ENCODE measurements at regions not wholly inside any gene's neighbourhood (a gene's known extent, or its start where the extent isn't known, plus 50 kb on each side); places are given as distances from the start of the nearest gene placed in this dataset.

DNA sequence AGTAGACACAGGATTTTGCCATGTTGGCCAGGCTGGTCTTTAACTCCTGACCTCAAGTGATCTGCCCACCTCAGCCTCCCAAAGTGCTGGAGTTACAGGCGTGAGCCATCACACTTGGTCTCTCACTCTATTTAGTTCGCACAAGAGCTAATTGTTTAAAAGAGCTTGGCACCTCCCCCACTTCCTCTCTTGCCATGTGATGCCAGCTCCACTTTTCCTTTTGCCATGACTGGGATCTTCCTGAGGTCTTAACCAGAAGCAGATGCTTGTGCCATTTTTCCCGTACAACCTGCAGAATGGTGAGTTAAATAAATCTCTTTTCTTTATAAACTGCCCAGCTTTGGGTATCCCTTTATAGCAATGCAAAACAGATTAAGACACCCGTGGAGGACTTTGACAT lies 200.1 kb upstream of the FRMD6 start:
- Histone ChIP-seq H3K27me3 (ENCODE audit: control insufficient read depth in 2 of 2, insufficient read depth in 2 of 2, low read length in 2 of 2) (no peaks in the 10 kb centered on the region), H3K4me3 (ENCODE audit: low read length in 2 of 2) (no peak overlapping the region), H3K27ac (ENCODE audit: low read depth in 2 of 2, low read length in 2 of 2) (no peak overlapping the region), H3K9ac (ENCODE audit: low read depth in 1 of 2, low read length in 2 of 2) (no peak overlapping the region), H3K36me3 (ENCODE audit: control insufficient read depth in 2 of 2, insufficient read depth in 2 of 2, low read length in 2 of 2) (no peaks in the 10 kb centered on the region), H3K4me1 (ENCODE audit: control insufficient read depth in 2 of 2, insufficient read depth in 2 of 2, low read length in 2 of 2) (no peaks in the 10 kb centered on the region), H3K9me3 (ENCODE audit: control insufficient read depth in 2 of 2, low read length in 2 of 2) (no peaks in the 10 kb centered on the region)

DNA sequence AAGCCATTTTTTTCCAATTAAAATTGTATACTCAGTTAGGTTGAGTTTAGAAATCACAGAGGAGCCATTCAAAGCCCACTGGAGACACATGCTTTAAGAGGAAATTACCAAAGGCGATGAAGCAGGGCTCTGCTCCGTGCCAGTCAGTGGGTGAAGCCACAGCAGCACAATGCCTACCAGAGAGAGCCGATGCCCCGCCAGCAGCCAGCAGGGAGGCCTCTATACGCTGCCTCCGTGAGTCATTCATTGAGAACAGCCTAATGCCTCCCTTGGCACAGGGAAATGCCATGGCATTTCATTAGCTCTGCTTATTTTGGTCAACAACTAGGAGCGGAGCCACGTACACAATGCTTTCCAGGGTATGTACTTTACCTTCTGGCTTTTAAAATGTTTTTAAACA lies 197.8 kb upstream of the FRMD6 start:
- Histone ChIP-seq H3K36me3 (ENCODE audit: control insufficient read depth in 2 of 2, insufficient read depth in 2 of 2, low read length in 2 of 2) (no peaks in the 10 kb centered on the region), H3K9me3 (ENCODE audit: control insufficient read depth in 2 of 2, low read length in 2 of 2) (no peaks in the 10 kb centered on the region), H3K4me1 (ENCODE audit: control insufficient read depth in 2 of 2, insufficient read depth in 2 of 2, low read length in 2 of 2) (no peaks in the 10 kb centered on the region), H3K27ac (ENCODE audit: low read depth in 2 of 2, low read length in 2 of 2) (no peak overlapping the region), H3K27me3 (ENCODE audit: control insufficient read depth in 2 of 2, insufficient read depth in 2 of 2, low read length in 2 of 2) (no peaks in the 10 kb centered on the region), H3K4me3 (ENCODE audit: low read length in 2 of 2) (no peak overlapping the region), H3K9ac (ENCODE audit: low read depth in 1 of 2, low read length in 2 of 2) (no peak overlapping the region)

DNA sequence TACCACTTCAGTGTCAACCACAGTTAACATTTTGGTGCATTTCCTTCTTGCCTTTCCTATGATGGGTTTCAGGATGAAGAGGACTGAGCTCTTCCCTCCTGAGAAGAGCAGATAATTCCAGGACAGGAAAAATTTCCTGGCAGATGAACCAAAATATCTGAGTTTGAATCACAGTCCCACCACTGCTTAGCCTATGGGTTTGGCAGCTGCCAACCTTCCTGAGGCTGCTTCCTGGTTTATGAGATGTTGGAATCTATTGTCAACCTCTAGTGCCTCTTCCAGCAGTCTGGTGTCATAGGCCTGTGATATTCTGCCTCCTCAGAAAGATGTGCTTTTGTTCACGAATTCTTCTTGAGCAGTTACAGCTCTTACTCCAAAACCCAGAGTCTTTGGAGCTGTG lies 197.4 kb upstream of the FRMD6 start:
- no peaks in the 10 kb centered on the region for H3K4me1 ChIP-seq (ENCODE audit: control insufficient read depth in 2 of 2, insufficient read depth in 2 of 2, low read length in 2 of 2)
- no peaks in the 10 kb centered on the region for H3K27me3 ChIP-seq (ENCODE audit: control insufficient read depth in 2 of 2, insufficient read depth in 2 of 2, low read length in 2 of 2)
- no peak overlapping the region for H3K9ac ChIP-seq (ENCODE audit: low read depth in 1 of 2, low read length in 2 of 2)
- H3K4me3 ChIP-seq (ENCODE audit: low read length in 2 of 2), result no peak overlapping the region
- no peaks in the 10 kb centered on the region for H3K9me3 ChIP-seq (ENCODE audit: control insufficient read depth in 2 of 2, low read length in 2 of 2)
- no peak overlapping the region for H3K27ac ChIP-seq (ENCODE audit: low read depth in 2 of 2, low read length in 2 of 2)
- no peaks in the 10 kb centered on the region for H3K36me3 ChIP-seq (ENCODE audit: control insufficient read depth in 2 of 2, insufficient read depth in 2 of 2, low read length in 2 of 2)

DNA sequence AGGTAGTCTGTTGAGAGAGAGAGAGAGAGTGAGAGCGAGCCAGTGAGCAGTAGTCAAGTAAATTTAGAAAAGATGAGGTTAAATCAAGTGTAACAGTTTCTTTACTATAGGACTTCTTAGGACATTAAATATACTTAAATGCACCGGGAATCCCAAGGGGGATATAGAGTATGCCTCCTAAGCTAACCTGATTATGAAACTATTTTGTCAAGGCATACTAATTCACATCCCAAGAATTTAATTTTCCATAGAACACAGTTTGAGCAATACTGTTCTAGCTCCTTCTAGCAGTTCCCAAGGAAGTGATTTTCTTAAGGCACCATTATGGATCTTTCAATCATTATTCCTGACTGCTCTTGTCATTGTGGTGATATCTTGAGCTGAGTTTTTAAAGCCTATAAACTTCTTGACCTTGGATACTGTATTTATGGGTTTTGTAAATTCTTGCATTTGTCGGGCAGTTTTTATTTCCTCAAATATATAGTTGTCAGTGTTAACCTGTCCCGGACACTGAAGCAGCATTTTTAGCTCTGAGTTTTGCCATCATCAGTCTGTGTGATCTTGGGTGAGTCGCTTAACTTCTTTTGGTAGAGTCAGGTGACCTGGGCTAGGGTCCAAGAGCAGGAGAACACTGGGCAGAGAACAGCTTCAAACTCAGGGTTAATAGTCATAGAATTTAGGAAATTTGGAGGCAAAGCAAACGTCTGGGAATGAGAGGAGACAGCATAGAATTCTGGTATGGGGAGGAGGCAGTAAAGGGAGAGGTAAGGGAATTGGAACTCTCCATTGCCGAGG lies 196.5 kb upstream of the FRMD6 start:
- no peaks in the 10 kb centered on the region for H3K27me3 ChIP-seq (ENCODE audit: control insufficient read depth in 2 of 2, insufficient read depth in 2 of 2, low read length in 2 of 2)
- no peak overlapping the region for H3K9ac ChIP-seq (ENCODE audit: low read depth in 1 of 2, low read length in 2 of 2)
- H3K4me3 ChIP-seq (ENCODE audit: low read length in 2 of 2), result no peak overlapping the region
- H3K36me3 ChIP-seq (ENCODE audit: control insufficient read depth in 2 of 2, insufficient read depth in 2 of 2, low read length in 2 of 2), result no peaks in the 10 kb centered on the region
- no peaks in the 10 kb centered on the region for H3K4me1 ChIP-seq (ENCODE audit: control insufficient read depth in 2 of 2, insufficient read depth in 2 of 2, low read length in 2 of 2)
- no peaks in the 10 kb centered on the region for H3K9me3 ChIP-seq (ENCODE audit: control insufficient read depth in 2 of 2, low read length in 2 of 2)
- H3K27ac ChIP-seq (ENCODE audit: low read depth in 2 of 2, low read length in 2 of 2), result no peak overlapping the region

DNA sequence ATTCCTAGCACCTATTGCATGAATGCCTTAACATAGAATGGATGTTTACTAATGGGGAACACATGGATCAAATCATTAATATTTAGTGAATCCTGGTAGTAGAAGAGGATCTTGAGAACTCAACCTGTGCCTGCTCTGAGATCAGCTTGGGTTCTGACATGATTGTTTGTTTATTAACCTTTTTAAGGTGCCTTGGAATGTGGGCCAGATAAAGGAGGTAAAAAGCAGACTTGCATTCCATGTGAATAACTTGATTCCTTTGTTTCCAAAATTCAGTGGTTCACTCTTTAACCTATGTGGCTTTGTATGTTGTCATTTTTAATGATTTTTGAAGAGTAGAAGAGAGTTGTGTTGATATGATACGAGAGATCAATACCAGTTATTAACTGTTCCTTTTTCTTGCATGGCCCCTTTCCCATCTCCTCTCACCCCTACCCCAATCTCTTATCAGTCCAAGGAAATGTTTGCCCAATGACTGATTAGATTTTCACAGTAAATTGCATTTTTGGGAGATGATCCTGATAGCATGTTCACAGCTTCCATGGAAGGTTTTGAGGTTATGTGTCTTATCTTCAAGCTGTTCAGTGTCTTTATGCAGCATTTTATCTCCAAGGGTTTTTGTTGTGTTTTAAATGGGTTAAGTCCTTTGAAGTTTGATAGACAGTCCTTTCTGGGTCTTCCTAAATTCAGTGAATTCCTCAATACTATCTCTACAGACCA lies 193.7 kb upstream of the FRMD6 start:
- Histone ChIP-seq H3K27me3 (ENCODE audit: control insufficient read depth in 2 of 2, insufficient read depth in 2 of 2, low read length in 2 of 2) (no peaks in the 10 kb centered on the region), H3K4me3 (ENCODE audit: low read length in 2 of 2) (no peak overlapping the region), H3K36me3 (ENCODE audit: control insufficient read depth in 2 of 2, insufficient read depth in 2 of 2, low read length in 2 of 2) (no peaks in the 10 kb centered on the region), H3K4me1 (ENCODE audit: control insufficient read depth in 2 of 2, insufficient read depth in 2 of 2, low read length in 2 of 2) (no peaks in the 10 kb centered on the region), H3K27ac (ENCODE audit: low read depth in 2 of 2, low read length in 2 of 2) (no peak overlapping the region), H3K9me3 (ENCODE audit: control insufficient read depth in 2 of 2, low read length in 2 of 2) (no peaks in the 10 kb centered on the region), H3K9ac (ENCODE audit: low read depth in 1 of 2, low read length in 2 of 2) (no peak overlapping the region)

DNA sequence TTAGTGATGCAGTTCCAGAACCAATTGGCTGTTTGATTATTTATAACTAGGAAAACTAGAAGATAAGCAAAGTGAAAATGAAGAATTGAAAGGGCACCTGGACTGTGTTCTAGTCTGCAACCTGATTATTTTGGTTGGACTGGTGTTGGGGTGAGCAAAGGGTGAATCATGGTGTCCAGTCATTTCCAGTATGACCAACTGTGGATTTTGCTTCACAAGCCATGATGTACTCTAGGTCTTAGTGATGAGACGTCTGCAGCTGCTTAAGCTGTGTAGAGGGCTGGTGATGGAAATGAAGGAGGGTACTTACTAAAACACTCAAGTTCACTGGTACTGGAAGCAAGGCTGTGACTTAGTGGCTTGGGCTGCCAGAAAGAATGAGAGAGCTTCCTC lies 193.2 kb upstream of the FRMD6 start:
- Histone ChIP-seq H3K27ac (ENCODE audit: low read depth in 2 of 2, low read length in 2 of 2) (no peak overlapping the region), H3K9me3 (ENCODE audit: control insufficient read depth in 2 of 2, low read length in 2 of 2) (no peaks in the 10 kb centered on the region), H3K4me1 (ENCODE audit: control insufficient read depth in 2 of 2, insufficient read depth in 2 of 2, low read length in 2 of 2) (no peaks in the 10 kb centered on the region), H3K36me3 (ENCODE audit: control insufficient read depth in 2 of 2, insufficient read depth in 2 of 2, low read length in 2 of 2) (no peaks in the 10 kb centered on the region), H3K4me3 (ENCODE audit: low read length in 2 of 2) (no peak overlapping the region), H3K27me3 (ENCODE audit: control insufficient read depth in 2 of 2, insufficient read depth in 2 of 2, low read length in 2 of 2) (no peaks in the 10 kb centered on the region), H3K9ac (ENCODE audit: low read depth in 1 of 2, low read length in 2 of 2) (no peak overlapping the region)

DNA sequence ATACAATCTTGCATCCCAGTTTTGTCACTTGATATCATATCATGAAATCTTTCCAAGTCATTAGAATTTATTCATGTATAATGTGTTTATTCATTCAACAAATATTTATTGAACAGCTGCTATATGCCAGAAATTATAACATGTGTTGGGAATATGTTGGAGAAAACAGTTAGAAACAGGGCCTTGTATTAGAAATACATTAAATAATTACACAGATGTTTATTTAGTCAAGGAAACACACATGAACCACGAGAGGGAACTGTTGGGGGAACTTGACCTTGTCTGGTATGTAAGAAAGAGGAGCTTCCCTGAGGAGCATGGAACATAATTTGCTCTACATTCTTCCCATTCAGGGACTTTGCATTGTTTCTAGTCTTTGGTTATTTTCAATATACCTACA lies 191.7 kb upstream of the FRMD6 start:
- Histone ChIP-seq H3K4me3 (ENCODE audit: low read length in 2 of 2) (no peak overlapping the region), H3K36me3 (ENCODE audit: control insufficient read depth in 2 of 2, insufficient read depth in 2 of 2, low read length in 2 of 2) (no peaks in the 10 kb centered on the region), H3K9ac (ENCODE audit: low read depth in 1 of 2, low read length in 2 of 2) (no peak overlapping the region), H3K4me1 (ENCODE audit: control insufficient read depth in 2 of 2, insufficient read depth in 2 of 2, low read length in 2 of 2) (no peaks in the 10 kb centered on the region), H3K27ac (ENCODE audit: low read depth in 2 of 2, low read length in 2 of 2) (no peak overlapping the region), H3K27me3 (ENCODE audit: control insufficient read depth in 2 of 2, insufficient read depth in 2 of 2, low read length in 2 of 2) (no peaks in the 10 kb centered on the region), H3K9me3 (ENCODE audit: control insufficient read depth in 2 of 2, low read length in 2 of 2) (no peaks in the 10 kb centered on the region)

DNA sequence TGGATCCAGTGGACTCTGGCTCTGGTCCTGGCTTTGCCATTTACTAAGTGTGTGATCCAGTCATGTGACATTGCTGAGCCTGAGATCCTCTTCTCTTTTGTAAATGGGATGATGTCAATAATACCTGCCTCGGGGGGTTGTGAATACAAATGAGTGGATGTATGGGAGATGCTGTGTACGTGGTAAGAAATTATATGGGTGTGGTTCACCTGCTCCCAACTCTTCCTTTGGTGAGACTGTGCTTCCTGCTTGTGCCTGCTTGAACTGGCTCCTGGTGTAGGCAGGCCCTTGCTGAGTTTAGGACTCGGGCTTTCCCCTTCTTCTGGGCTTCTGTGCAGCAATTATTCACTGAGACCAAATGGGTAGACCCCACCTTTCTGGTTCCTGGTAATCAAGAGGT lies 189.5 kb upstream of the FRMD6 start:
- Histone ChIP-seq H3K27ac (ENCODE audit: low read depth in 2 of 2, low read length in 2 of 2) (no peak overlapping the region), H3K9ac (ENCODE audit: low read depth in 1 of 2, low read length in 2 of 2) (no peak overlapping the region)

DNA sequence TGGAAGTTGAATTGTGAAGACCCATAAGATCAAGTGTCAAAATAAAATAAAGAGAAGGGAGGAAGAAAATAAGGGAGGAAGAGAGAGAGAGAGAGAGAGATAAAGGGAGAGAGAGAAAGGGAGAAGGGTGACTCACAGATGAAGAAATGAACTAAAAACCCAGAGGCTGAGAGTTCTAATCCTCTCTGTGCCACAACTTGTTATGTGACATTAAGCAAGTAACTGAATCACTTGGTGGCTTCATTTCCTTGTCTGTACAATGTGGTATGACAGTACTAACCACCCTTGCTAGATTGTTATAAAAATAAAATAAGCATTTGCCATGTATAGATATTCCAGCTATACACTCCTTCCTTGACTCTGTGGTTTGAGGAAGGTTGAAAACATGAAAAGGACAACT lies 189.0 kb upstream of the FRMD6 start:
- H3K27ac ChIP-seq (ENCODE audit: low read depth in 2 of 2, low read length in 2 of 2), result no peak overlapping the region
- no peaks in the 10 kb centered on the region for H3K4me1 ChIP-seq (ENCODE audit: control insufficient read depth in 2 of 2, insufficient read depth in 2 of 2, low read length in 2 of 2)

More for the DNA sequence above, 189.5 kb upstream of the FRMD6 start:
- no peaks in the 10 kb centered on the region for H3K36me3 ChIP-seq (ENCODE audit: control insufficient read depth in 2 of 2, insufficient read depth in 2 of 2, low read length in 2 of 2)
- H3K27me3 ChIP-seq (ENCODE audit: control insufficient read depth in 2 of 2, insufficient read depth in 2 of 2, low read length in 2 of 2), result no peaks in the 10 kb centered on the region
- no peaks in the 10 kb centered on the region for H3K4me1 ChIP-seq (ENCODE audit: control insufficient read depth in 2 of 2, insufficient read depth in 2 of 2, low read length in 2 of 2)
- no peak overlapping the region for H3K4me3 ChIP-seq (ENCODE audit: low read length in 2 of 2)
- no peaks in the 10 kb centered on the region for H3K9me3 ChIP-seq (ENCODE audit: control insufficient read depth in 2 of 2, low read length in 2 of 2)

DNA sequence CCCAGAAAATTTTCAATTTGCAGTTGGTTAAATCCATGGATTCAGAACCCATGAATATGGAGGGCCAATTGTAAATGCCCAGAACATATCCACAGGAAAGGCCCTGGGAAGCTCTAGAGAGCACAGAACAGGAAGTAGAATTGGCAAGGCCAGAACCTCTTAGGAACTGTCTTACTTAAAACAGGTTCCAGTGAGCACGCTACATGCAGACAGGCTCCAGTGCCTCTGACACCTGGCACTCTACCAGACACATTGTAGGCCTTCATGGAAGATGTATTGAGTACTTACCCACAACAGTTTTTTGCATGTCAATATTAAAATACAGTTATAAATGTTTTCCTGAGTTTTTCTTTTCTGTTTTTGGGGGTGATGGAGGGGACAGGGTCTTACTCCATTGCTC lies 188.2 kb upstream of the FRMD6 start:
- Histone ChIP-seq H3K4me3 (ENCODE audit: low read length in 2 of 2) (no peak overlapping the region), H3K27ac (ENCODE audit: low read depth in 2 of 2, low read length in 2 of 2) (no peak overlapping the region), H3K36me3 (ENCODE audit: control insufficient read depth in 2 of 2, insufficient read depth in 2 of 2, low read length in 2 of 2) (no peaks in the 10 kb centered on the region), H3K4me1 (ENCODE audit: control insufficient read depth in 2 of 2, insufficient read depth in 2 of 2, low read length in 2 of 2) (no peaks in the 10 kb centered on the region), H3K27me3 (ENCODE audit: control insufficient read depth in 2 of 2, insufficient read depth in 2 of 2, low read length in 2 of 2) (no peaks in the 10 kb centered on the region), H3K9me3 (ENCODE audit: control insufficient read depth in 2 of 2, low read length in 2 of 2) (no peaks in the 10 kb centered on the region), H3K9ac (ENCODE audit: low read depth in 1 of 2, low read length in 2 of 2) (no peak overlapping the region)

More for the DNA sequence above, 189.0 kb upstream of the FRMD6 start:
- no peak overlapping the region for H3K9ac ChIP-seq (ENCODE audit: low read depth in 1 of 2, low read length in 2 of 2)
- H3K27me3 ChIP-seq (ENCODE audit: control insufficient read depth in 2 of 2, insufficient read depth in 2 of 2, low read length in 2 of 2), result no peaks in the 10 kb centered on the region
- no peaks in the 10 kb centered on the region for H3K9me3 ChIP-seq (ENCODE audit: control insufficient read depth in 2 of 2, low read length in 2 of 2)
- no peaks in the 10 kb centered on the region for H3K36me3 ChIP-seq (ENCODE audit: control insufficient read depth in 2 of 2, insufficient read depth in 2 of 2, low read length in 2 of 2)
- no peak overlapping the region for H3K4me3 ChIP-seq (ENCODE audit: low read length in 2 of 2)
